ENCODE measurements at regions not wholly inside any gene's neighbourhood (a gene's known extent, or its start where the extent isn't known, plus 50 kb on each side); places are given as distances from the start of the nearest gene placed in this dataset.

DNA sequence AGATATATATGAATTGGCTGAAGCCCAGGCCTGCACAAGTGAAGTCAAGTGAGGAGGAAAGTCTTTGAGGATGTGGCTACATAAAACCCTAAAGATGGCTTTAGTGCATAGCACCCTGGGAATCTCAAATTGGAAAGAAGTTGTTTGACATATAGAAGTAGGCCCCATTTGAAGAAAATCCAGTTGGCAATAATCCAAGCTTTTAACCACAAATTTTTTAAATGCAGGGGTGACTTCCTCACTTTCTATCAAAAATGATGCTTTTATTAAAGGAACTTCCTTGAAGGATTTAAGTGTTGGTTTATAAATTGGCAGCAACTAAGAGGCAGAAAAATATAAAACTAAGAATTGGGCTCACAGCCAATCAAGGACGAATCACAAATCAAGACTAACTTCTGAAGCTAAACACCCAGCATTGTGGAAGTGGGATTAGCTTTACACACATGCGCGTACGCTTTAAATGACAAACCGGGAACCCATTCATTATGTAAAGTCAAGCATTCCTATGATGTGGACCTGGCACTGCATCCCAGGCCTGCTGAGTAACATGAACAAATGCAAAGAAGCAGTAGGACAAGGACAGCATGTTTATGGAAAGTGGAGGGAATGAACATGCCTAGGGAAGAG lies 63.3 kb downstream of the NOG start:
- peaks cover 0 to 4% (median 3%) of the 10 kb centered on the region in 3 donors for H3K9me3 ChIP-seq (ENCODE audit: control insufficient read depth in 2 of 3, insufficient read depth in 1 of 3, low read length in 3 of 3)
- intact Hi-C loops (cut with DNase I): no loop called here
- no peak overlapping the region for H3K27ac ChIP-seq (ENCODE audit: low read depth in 2 of 2, low read length in 2 of 2)
- no peaks in the 10 kb centered on the region for H3K4me1 ChIP-seq (ENCODE audit: control insufficient read depth in 2 of 3, insufficient read depth in 2 of 3, low read depth in 1 of 3, low read length in 3 of 3)
- no peaks in the 10 kb centered on the region for H3K36me3 ChIP-seq (ENCODE audit: control insufficient read depth in 2 of 3, insufficient read depth in 3 of 3, low read length in 3 of 3)
- DNase-seq: peak in 2 of 5 donors; percentile 41 to 58
- TF ChIP-seq, protein P1, sequence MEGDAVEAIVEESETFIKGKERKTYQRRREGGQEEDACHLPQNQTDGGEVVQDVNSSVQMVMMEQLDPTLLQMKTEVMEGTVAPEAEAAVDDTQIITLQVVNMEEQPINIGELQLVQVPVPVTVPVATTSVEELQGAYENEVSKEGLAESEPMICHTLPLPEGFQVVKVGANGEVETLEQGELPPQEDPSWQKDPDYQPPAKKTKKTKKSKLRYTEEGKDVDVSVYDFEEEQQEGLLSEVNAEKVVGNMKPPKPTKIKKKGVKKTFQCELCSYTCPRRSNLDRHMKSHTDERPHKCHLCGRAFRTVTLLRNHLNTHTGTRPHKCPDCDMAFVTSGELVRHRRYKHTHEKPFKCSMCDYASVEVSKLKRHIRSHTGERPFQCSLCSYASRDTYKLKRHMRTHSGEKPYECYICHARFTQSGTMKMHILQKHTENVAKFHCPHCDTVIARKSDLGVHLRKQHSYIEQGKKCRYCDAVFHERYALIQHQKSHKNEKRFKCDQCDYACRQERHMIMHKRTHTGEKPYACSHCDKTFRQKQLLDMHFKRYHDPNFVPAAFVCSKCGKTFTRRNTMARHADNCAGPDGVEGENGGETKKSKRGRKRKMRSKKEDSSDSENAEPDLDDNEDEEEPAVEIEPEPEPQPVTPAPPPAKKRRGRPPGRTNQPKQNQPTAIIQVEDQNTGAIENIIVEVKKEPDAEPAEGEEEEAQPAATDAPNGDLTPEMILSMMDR (IDR thresholded peaks at IDR 0.05; ENCODE audit: borderline replicate concordance, extremely low read depth, insufficient read depth): no peak
- FAIRE-seq: no peak
- H3K4me3 ChIP-seq (ENCODE audit: low read length in 3 of 3): no peak overlapping the region
- H3K27me3 ChIP-seq (ENCODE audit: control insufficient read depth, insufficient read depth, low read length): no peaks in the 10 kb centered on the region
- H3K9ac ChIP-seq (ENCODE audit: low read length in 3 of 3): no peak overlapping the region

DNA sequence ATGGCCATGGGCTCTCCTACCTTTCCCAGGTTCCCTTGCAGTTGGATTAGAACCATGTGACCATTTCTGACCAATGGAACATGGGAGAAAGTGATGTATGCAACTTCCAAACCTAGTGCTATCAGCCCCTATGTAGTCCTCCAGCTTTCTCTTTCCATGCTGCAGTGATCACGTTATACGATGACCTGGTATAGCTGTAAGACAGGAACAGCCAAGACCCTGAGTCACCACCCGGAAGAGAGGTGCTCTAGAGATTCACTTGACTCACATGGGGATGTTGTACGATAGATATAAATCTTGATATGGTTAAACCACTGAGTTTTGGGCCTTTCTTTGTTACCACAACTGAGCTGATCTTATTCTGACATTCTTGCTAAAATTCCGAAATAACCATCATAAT lies 65.1 kb downstream of the NOG start:
- intact Hi-C loops (cut with DNase I): no loop called here
- Histone ChIP-seq H3K27ac (ENCODE audit: low read depth in 2 of 2, low read length in 2 of 2) (no peak overlapping the region), H3K27me3 (ENCODE audit: control insufficient read depth, insufficient read depth, low read length) (no peaks in the 10 kb centered on the region), H3K4me3 (ENCODE audit: low read length in 3 of 3) (no peak overlapping the region), H3K36me3 (ENCODE audit: control insufficient read depth in 2 of 3, insufficient read depth in 3 of 3, low read length in 3 of 3) (no peaks in the 10 kb centered on the region), H3K9me3 (ENCODE audit: control insufficient read depth in 2 of 3, insufficient read depth in 1 of 3, low read length in 3 of 3) (peaks cover 0 to 4% (median 3%) of the 10 kb centered on the region in 3 donors), H3K9ac (ENCODE audit: low read length in 3 of 3) (no peak overlapping the region), H3K4me1 (ENCODE audit: control insufficient read depth in 2 of 3, insufficient read depth in 2 of 3, low read depth in 1 of 3, low read length in 3 of 3) (no peaks in the 10 kb centered on the region)
- FAIRE-seq (no peak), DNase-seq (no peak)
- TF ChIP-seq, protein P1 (IDR thresholded peaks at IDR 0.05; ENCODE audit: borderline replicate concordance, extremely low read depth, insufficient read depth): no peak

DNA sequence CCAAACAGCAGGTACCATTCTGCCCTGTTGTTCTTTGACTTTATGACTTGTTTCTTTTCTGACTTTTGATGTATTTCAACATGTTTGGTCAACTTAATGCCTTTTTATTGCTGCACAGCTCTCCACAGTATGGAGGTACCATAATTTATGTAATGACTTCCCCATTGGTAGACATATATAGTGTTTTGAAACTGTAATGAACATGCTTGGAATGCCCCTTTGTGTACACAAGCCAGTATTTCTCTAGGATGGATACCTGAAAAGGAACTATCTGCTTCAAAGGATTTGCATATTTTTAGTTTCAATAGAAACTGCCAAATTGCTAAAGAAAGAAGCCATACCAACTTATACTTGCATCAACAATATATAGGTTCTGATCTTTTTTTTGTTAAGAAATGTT lies 66.1 kb downstream of the NOG start:
- no peak overlapping the region for H3K4me3 ChIP-seq (ENCODE audit: low read length in 3 of 3)
- no peak overlapping the region for H3K9ac ChIP-seq (ENCODE audit: low read length in 3 of 3)
- no peaks in the 10 kb centered on the region for H3K36me3 ChIP-seq (ENCODE audit: control insufficient read depth in 2 of 3, insufficient read depth in 3 of 3, low read length in 3 of 3)
- H3K4me1 ChIP-seq (ENCODE audit: control insufficient read depth in 2 of 3, insufficient read depth in 2 of 3, low read depth in 1 of 3, low read length in 3 of 3): no peaks in the 10 kb centered on the region
- DNase-seq: no peak
- intact Hi-C loops (cut with DNase I): no loop called here
- H3K27me3 ChIP-seq (ENCODE audit: control insufficient read depth, insufficient read depth, low read length): no peaks in the 10 kb centered on the region
- FAIRE-seq: no peak
- no peak overlapping the region for H3K27ac ChIP-seq (ENCODE audit: low read depth in 2 of 2, low read length in 2 of 2)
- TF ChIP-seq, protein P1 (IDR thresholded peaks at IDR 0.05; ENCODE audit: borderline replicate concordance, extremely low read depth, insufficient read depth): no peak
- peaks cover 0 to 4% (median 3%) of the 10 kb centered on the region in 3 donors for H3K9me3 ChIP-seq (ENCODE audit: control insufficient read depth in 2 of 3, insufficient read depth in 1 of 3, low read length in 3 of 3)

DNA sequence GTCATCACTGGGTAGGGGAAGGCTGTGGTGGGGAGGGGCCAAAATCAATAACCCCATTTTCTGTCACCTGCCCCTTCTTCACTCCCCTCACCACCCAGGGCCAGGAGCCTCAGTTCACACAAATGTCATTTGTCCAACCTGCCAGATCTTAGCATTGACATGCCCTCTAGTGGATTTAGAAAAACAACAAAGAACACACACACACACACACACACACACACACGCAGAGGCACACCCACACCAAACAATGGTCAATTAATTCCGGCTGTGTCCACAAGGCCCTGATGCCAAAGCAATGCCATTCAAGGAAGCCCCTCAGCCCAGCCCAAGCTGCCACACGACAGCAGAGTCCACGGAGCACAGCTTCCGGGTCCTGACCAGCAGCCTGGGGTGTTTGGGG lies 68.4 kb downstream of the NOG start:
- TF ChIP-seq, protein P1 (IDR thresholded peaks at IDR 0.05; ENCODE audit: borderline replicate concordance, extremely low read depth, insufficient read depth): no peak
- FAIRE-seq (no peak), DNase-seq (no peak)
- Histone ChIP-seq H3K27me3 (ENCODE audit: control insufficient read depth, insufficient read depth, low read length) (no peaks in the 10 kb centered on the region), H3K36me3 (ENCODE audit: control insufficient read depth in 2 of 3, insufficient read depth in 3 of 3, low read length in 3 of 3) (no peaks in the 10 kb centered on the region), H3K9me3 (ENCODE audit: control insufficient read depth in 2 of 3, insufficient read depth in 1 of 3, low read length in 3 of 3) (no peaks in the 10 kb centered on the region), H3K27ac (ENCODE audit: low read depth in 2 of 2, low read length in 2 of 2) (no peak overlapping the region), H3K9ac (ENCODE audit: low read length in 3 of 3) (no peak overlapping the region), H3K4me3 (ENCODE audit: low read length in 3 of 3) (no peak overlapping the region), H3K4me1 (ENCODE audit: control insufficient read depth in 2 of 3, insufficient read depth in 2 of 3, low read depth in 1 of 3, low read length in 3 of 3) (no peaks in the 10 kb centered on the region)
- intact Hi-C loops (cut with DNase I): no loop called here
